Upper lobe of right lung (tissue), 1 donor: ENCODE measurements at regions not wholly inside any gene's neighbourhood (a gene's known extent, or its start where the extent isn't known, plus 50 kb on each side); places are given as distances from the start of the nearest gene placed in this dataset.
"Not testable (repeated sequence)": the region's sequence is repeated elsewhere in the genome, so short reads cannot be mapped to it uniquely, and the experiment has no call there.

Experiments used
- ATAC-seq: fragments of 200-7000 bp; cut with Tn5 transposase; one replicate; pipeline ENCODE4 v1.9.1; 2020; ENCODE audit warnings: mild to moderate bottlenecking, moderate library complexity
- DNase-seq: peaks from one replicate; pipeline ENCODE4 v3.0.0-alpha.2; 2020
- H3K27ac ChIP-seq: fragments of 200-600 bp; one replicate; pipeline ENCODE4 v1.8.0; 2022
- H3K27me3 ChIP-seq: fragments of 200-600 bp; one replicate; pipeline ENCODE4 v1.8.0; 2022; ENCODE audit warnings: mild to moderate bottlenecking
- H3K36me3 ChIP-seq: fragments of 200-600 bp; one replicate; pipeline ENCODE4 v1.8.0; 2022
- H3K4me1 ChIP-seq: fragments of 200-600 bp; one replicate; pipeline ENCODE4 v1.8.0; 2022
- H3K4me3 ChIP-seq: fragments of 200-600 bp; one replicate; pipeline ENCODE4 v1.8.0; 2022; ENCODE audit warnings: mild to moderate bottlenecking
- H3K9me3 ChIP-seq: fragments of 200-600 bp; one replicate; pipeline ENCODE4 v1.8.0; 2022
- CTCF ChIP-seq: fragments of 200-600 bp; IDR thresholded peaks from one replicate; pipeline ENCODE4 v1.8.0; 2022; ENCODE audit warnings: antibody characterized with exemption
- intact Hi-C: fragments of 100-400 bp; cut with DNase I; formaldehyde crosslinking; loops from one replicate; pipeline ENCODE4 v1.11.0; 2022
- donor health status: DM: no; HTN: yes; CAD: no; lungs with severe emphysema.

- Histone ChIP-seq H3K36me3 (no peaks in the 10 kb centered on the region), H3K27ac (no peak overlapping the region), H3K27me3 (no peaks in the 10 kb centered on the region), H3K4me3 (no peak overlapping the region), H3K4me1 (no peaks in the 10 kb centered on the region), H3K9me3 (no peaks in the 10 kb centered on the region)
- ATAC-seq, result no peak
- intact Hi-C loops, result no loop called here
- TF ChIP-seq CTCF, result no peak
- no peak for DNase-seq
Measured at GRCh38 chr1:70718086-70718630, 307.1 kb downstream of the CTH start.

- intact Hi-C loops, result no loop called here
- H3K27me3 ChIP-seq, result no peaks in the 10 kb centered on the region
- H3K4me1 ChIP-seq, result no peaks in the 10 kb centered on the region
- DNase-seq (no peak), ATAC-seq (peak; percentile 26)
- H3K9me3 ChIP-seq, result no peaks in the 10 kb centered on the region
- no peak overlapping the region for H3K27ac ChIP-seq
- TF ChIP-seq CTCF, result no peak
- no peaks in the 10 kb centered on the region for H3K36me3 ChIP-seq
- no peak overlapping the region for H3K4me3 ChIP-seq
Measured at GRCh38 chr1:70719154-70719553, 308.1 kb downstream of the CTH start.

- H3K4me1 ChIP-seq, result no peaks in the 10 kb centered on the region
- DNase-seq (no peak), ATAC-seq (no peak)
- no peaks in the 10 kb centered on the region for H3K27me3 ChIP-seq
- intact Hi-C loops, result no loop called here
- H3K27ac ChIP-seq, result no peak overlapping the region
- H3K4me3 ChIP-seq, result no peak overlapping the region
- no peaks in the 10 kb centered on the region for H3K36me3 ChIP-seq
- TF ChIP-seq CTCF, result no peak
- H3K9me3 ChIP-seq, result no peaks in the 10 kb centered on the region
Measured at GRCh38 chr1:70720109-70720508, 309.0 kb downstream of the CTH start.

- ATAC-seq, result no peak
- Histone ChIP-seq H3K27ac (no peak overlapping the region), H3K36me3 (no peaks in the 10 kb centered on the region), H3K4me3 (no peak overlapping the region), H3K27me3 (no peaks in the 10 kb centered on the region), H3K9me3 (no peaks in the 10 kb centered on the region), H3K4me1 (no peaks in the 10 kb centered on the region)
- TF ChIP-seq CTCF, result no peak
- intact Hi-C loops, result no loop called here
- DNase-seq, result no peak
Measured at GRCh38 chr1:70720521-70720920, 309.5 kb downstream of the CTH start.

GRCh38 chr1:70727886-70728489, 316.9 kb downstream of the CTH start:
- no peak overlapping the region for H3K27ac ChIP-seq
- TF ChIP-seq CTCF, result no peak
- intact Hi-C loops, result no loop called here

GRCh38 chr1:70736518-70736917, 311.1 kb downstream of the PTGER3 start:
- intact Hi-C loops, H3K27me3 ChIP-seq, H3K4me3 ChIP-seq: not testable (repeated sequence)

More at GRCh38 chr1:70727886-70728489, 316.9 kb downstream of the CTH start:
- no peak overlapping the region for H3K4me3 ChIP-seq
- no peaks in the 10 kb centered on the region for H3K9me3 ChIP-seq
- H3K4me1 ChIP-seq, result no peaks in the 10 kb centered on the region
- ATAC-seq, result no peak
- no peak for DNase-seq
- H3K36me3 ChIP-seq, result no peaks in the 10 kb centered on the region
- H3K27me3 ChIP-seq, result no peaks in the 10 kb centered on the region

More at GRCh38 chr1:70736518-70736917, 311.1 kb downstream of the PTGER3 start:
- not testable (repeated sequence) for H3K4me1 ChIP-seq, DNase-seq, H3K27ac ChIP-seq, H3K36me3 ChIP-seq, ATAC-seq, H3K9me3 ChIP-seq
